SK-N-SH (cell line): ENCODE measurements at regions not wholly inside any gene's neighbourhood (a gene's known extent, or its start where the extent isn't known, plus 50 kb on each side); places are given as distances from the start of the nearest gene placed in this dataset.

ENCODE experiments used
- CTCF ChIA-PET: fragments of 300-600, 350-600 bp; formaldehyde crosslinking; extraction: SDS; loops from one replicate; lab custom pipeline; 2021; lab: Yijun Ruan, JAX
- POLR2A ChIA-PET: fragments of 350-600 bp; sonication (Branson Sonifier 250); formaldehyde crosslinking; extraction: SDS; loops from one replicate; lab custom pipeline; 2020; ENCODE audit warnings: antibody characterized with exemption, inconsistent platforms; lab: Yijun Ruan, JAX
- DNase-seq: peaks from one replicate; pipeline ENCODE4 v3.0.0; 2012
- H2AFZ ChIP-seq: fragments of 200-600 bp; sonication (generic); 2 replicates; pipeline ENCODE4 v1.8.1; 2016; ENCODE audit warnings: antibody characterized with exemption, mild to moderate bottlenecking, low read depth
- H3F3A ChIP-seq: fragments of 200-600 bp; sonication (generic); replicated peaks from 2 replicates; pipeline ENCODE3; 2016; ENCODE audit warnings: antibody characterized with exemption, mild to moderate bottlenecking; ENCODE audit not compliant: insufficient read depth
- H3K27ac ChIP-seq, 2 experiments: fragments of 200-500 bp in 1 of 2; fragments of 200-600 bp in 1 of 2; sonication (Bioruptor generic) in 1 of 2; sonication (generic), shearing (Covaris generic) in 1 of 2; 2 replicates each; pipeline versions ENCODE4 v1.5.1 to v1.6.1; 2014 to 2016; ENCODE audit warnings: low read depth in 2 of 2, inconsistent platforms in 1 of 2, low read length in 1 of 2, mild to moderate bottlenecking in 1 of 2, mixed read lengths in 1 of 2
- H3K27me3 ChIP-seq: fragments of 200-600 bp; sonication (generic), shearing (Covaris generic); 2 replicates; pipeline ENCODE4 v1.6.1; 2016; ENCODE audit warnings: mixed run types; ENCODE audit not compliant: insufficient read depth
- H3K36me3 ChIP-seq, 2 experiments: fragments of 200-500 bp in 1 of 2; fragments of 200-600 bp in 1 of 2; sonication (Bioruptor generic) in 1 of 2; sonication (generic) in 1 of 2; replicated peaks in 1 of 2; 2 replicates each; pipeline versions ENCODE3 to v1.5.1; 2014 to 2016; ENCODE audit warnings: low read length in 1 of 2, mild to moderate bottlenecking in 1 of 2; ENCODE audit not compliant: insufficient read depth in 2 of 2, control insufficient read depth in 1 of 2
- H3K4me1 ChIP-seq, 2 experiments: fragments of 200-500 bp in 1 of 2; fragments of 200-600 bp in 1 of 2; sonication (Bioruptor generic) in 1 of 2; sonication (generic), shearing (Covaris generic) in 1 of 2; 2 replicates each; pipeline versions ENCODE4 v1.5.1 to v1.6.1; 2014 to 2016; ENCODE audit warnings: low read depth in 1 of 2, low read length in 1 of 2, mixed run types in 1 of 2; ENCODE audit not compliant: insufficient read depth in 2 of 2, control insufficient read depth in 1 of 2
- H3K4me2 ChIP-seq: fragments of 200-600 bp; sonication (generic), shearing (Covaris generic); 2 replicates; pipeline ENCODE4 v1.6.1; 2017; ENCODE audit warnings: mixed run types
- H3K4me3 ChIP-seq, 2 experiments: fragments of 200-500 bp in 1 of 2; fragments of 200-600 bp in 1 of 2; sonication (Bioruptor generic) in 1 of 2; sonication (generic), shearing (Covaris generic) in 1 of 2; 2 replicates each; pipeline versions ENCODE4 v1.5.1 to v1.8.1; 2014 to 2016; ENCODE audit warnings: low read depth in 2 of 2, inconsistent platforms in 1 of 2, low read length in 1 of 2, mild to moderate bottlenecking in 1 of 2, mixed read lengths in 1 of 2, moderate library complexity in 1 of 2
- H3K79me2 ChIP-seq: fragments of 200-600 bp; sonication (generic); 2 replicates; pipeline ENCODE4 v1.8.1; 2017; ENCODE audit warnings: mild to moderate bottlenecking; ENCODE audit not compliant: insufficient read depth
- H3K9ac ChIP-seq: fragments of 200-600 bp; sonication (generic); 2 replicates; pipeline ENCODE4 v1.6.1; 2017; ENCODE audit warnings: mixed run types
- H3K9me2 ChIP-seq: fragments of 200-600 bp; sonication (generic); 2 replicates; pipeline ENCODE4 v1.6.1; 2017; ENCODE audit warnings: mixed run types
- H3K9me3 ChIP-seq: fragments of 200-600 bp; sonication (generic); 2 replicates; pipeline ENCODE4 v1.6.1; 2017; ENCODE audit warnings: mixed run types, mild to moderate bottlenecking, moderate library complexity
- H4K20me1 ChIP-seq: fragments of 200-600 bp; sonication (generic); 2 replicates; pipeline ENCODE4 v1.6.1; 2017; ENCODE audit warnings: mild to moderate bottlenecking, mixed run types; ENCODE audit not compliant: insufficient read depth
- CHD2 ChIP-seq: fragments of 150-350 bp; IDR thresholded peaks from 2 replicates; pipeline ENCODE4 v1.6.1; 2018; ENCODE audit warnings: low read length; ENCODE audit not compliant: partially characterized antibody
- CTCF ChIP-seq: fragments of 200-600 bp; sonication (generic); IDR thresholded peaks from 2 replicates; pipeline ENCODE4 v1.6.1; 2017; ENCODE audit warnings: antibody characterized with exemption, mild to moderate bottlenecking, moderate library complexity
- EP300 ChIP-seq, 2 experiments: IDR thresholded peaks; 2 replicates each; pipeline versions ENCODE4 v1.4.0 to v1.6.1; 2012; ENCODE audit warnings: borderline replicate concordance in 1 of 2, low read depth in 1 of 2, low read length in 1 of 2
- EZH2phosphoT487 ChIP-seq: fragments of 200-600 bp; sonication (generic); IDR thresholded peaks from 2 replicates; pipeline ENCODE4 v1.6.1; 2017; ENCODE audit warnings: low read depth, mixed run types, mild to moderate bottlenecking, antibody characterized with exemption, moderate library complexity, borderline replicate concordance
- FOSL2 ChIP-seq: IDR thresholded peaks from 2 replicates; pipeline ENCODE4 v1.4.0; 2012; ENCODE audit warnings: low read depth, mild to moderate bottlenecking, moderate library complexity, borderline replicate concordance
- FOXM1 ChIP-seq: IDR thresholded peaks from 2 replicates; pipeline ENCODE4 v1.4.0; 2012; ENCODE audit warnings: low read depth, mild to moderate bottlenecking
- GABPA ChIP-seq: IDR thresholded peaks from 2 replicates; pipeline ENCODE4 v1.4.0; 2012; ENCODE audit warnings: low read depth, mild to moderate bottlenecking
- GATA2 ChIP-seq: sonication (generic); formaldehyde crosslinking; IDR thresholded peaks from 2 replicates; pipeline ENCODE4 v1.5.0; 2020; ENCODE audit warnings: mild to moderate bottlenecking, missing genetic modification reagents
- IRF3 ChIP-seq: fragments of 150-350 bp; IDR thresholded peaks from 2 replicates; pipeline ENCODE4 v1.6.1; 2016; ENCODE audit warnings: mild to moderate bottlenecking, low read depth, low read length
- JUND ChIP-seq: IDR thresholded peaks from 2 replicates; pipeline ENCODE4 v1.4.0; 2012
- MAX ChIP-seq: IDR thresholded peaks from 2 replicates; pipeline ENCODE4 v1.4.0; 2012; ENCODE audit warnings: low read depth
- NFIC ChIP-seq: IDR thresholded peaks from 2 replicates; pipeline ENCODE4 v1.4.0; 2012; ENCODE audit warnings: borderline replicate concordance
- PBX3 ChIP-seq: IDR thresholded peaks from 2 replicates; pipeline ENCODE4; 2012
- POLR2AphosphoS5 ChIP-seq: IDR thresholded peaks from 2 replicates; pipeline ENCODE4 v1.6.1; 2012; ENCODE audit warnings: low read depth, low read length
- RAD21 ChIP-seq: IDR thresholded peaks from 2 replicates; pipeline ENCODE4 v1.6.1; 2012; ENCODE audit warnings: mild to moderate bottlenecking, low read length
- RCOR1 ChIP-seq: fragments of 150-350 bp; IDR thresholded peaks from 2 replicates; pipeline ENCODE4 v1.6.1; 2017; ENCODE audit warnings: antibody characterized with exemption, low read length
- SIN3A ChIP-seq: IDR thresholded peaks from 2 replicates; pipeline ENCODE4 v1.6.1; 2012; ENCODE audit warnings: low read depth, mild to moderate bottlenecking, low read length, moderate library complexity, borderline replicate concordance
- SMC3 ChIP-seq: IDR thresholded peaks from 2 replicates; pipeline ENCODE4 v1.6.1; 2012; ENCODE audit warnings: low read depth, low read length, improper control_type of control experiment
- TAF1 ChIP-seq: IDR thresholded peaks from 2 replicates; pipeline ENCODE4 v1.6.1; 2012; ENCODE audit warnings: low read depth, mild to moderate bottlenecking, low read length, moderate library complexity, borderline replicate concordance
- TCF12 ChIP-seq: IDR thresholded peaks from 2 replicates; pipeline ENCODE4 v1.4.0; 2012
- YY1 ChIP-seq: IDR thresholded peaks from 2 replicates; pipeline ENCODE4 v1.4.0; 2012; ENCODE audit warnings: low read depth, mild to moderate bottlenecking
- ZBTB33 ChIP-seq: IDR thresholded peaks from 2 replicates; pipeline ENCODE4 v1.4.0; 2012; ENCODE audit warnings: low read depth, borderline replicate concordance
- WGBS: methylation state at CpG from one replicate; pipeline ENCODE4 v1.1.6; 2017; ENCODE audit warnings: low lambda C conversion rate; 5-methylcytosine and 5-hydroxymethylcytosine counted together

GRCh38 chr2:235126768-235127167 is 175.0 kb downstream of the SH3BP4 start:
- no peaks in the 10 kb centered on the region for H4K20me1 ChIP-seq
- no peak overlapping the region for H3K27ac ChIP-seq
- H3F3A ChIP-seq, result no peaks in the 10 kb centered on the region
- no peak overlapping the region for H3K4me2 ChIP-seq
- WGBS, result 78% methylated on average over 3 of the region's 3 CpGs
- H3K36me3 ChIP-seq, result no peaks in the 10 kb centered on the region
- H3K9ac ChIP-seq, result no peak overlapping the region
- DNase-seq, result no peak
- H3K27me3 ChIP-seq, result no peaks in the 10 kb centered on the region
- H3K4me1 ChIP-seq, result no peaks in the 10 kb centered on the region
- no peaks in the 10 kb centered on the region; the same call in 1 of the 2 replicates for H3K9me3 ChIP-seq
- TF ChIP-seq FOSL2 (no peak), EP300 (IDR thresholded peaks at IDR 0.05; ENCODE audit: borderline replicate concordance in 1 of 2, low read depth in 1 of 2, low read length in 1 of 2) (no peak), GATA2 (no peak), CHD2 (no peak), EZH2phosphoT487 (no peak), SIN3A (no peak), RAD21 (no peak), YY1 (no peak), PBX3 (no peak), FOXM1 (no peak), JUND (no peak), RCOR1 (no peak)
- POLR2A ChIA-PET, result no interaction called here
- H3K79me2 ChIP-seq, result no peaks in the 10 kb centered on the region
- H2AFZ ChIP-seq, result no peak overlapping the region
- no peak overlapping the region for H3K4me3 ChIP-seq
- no peaks in the 10 kb centered on the region for H3K9me2 ChIP-seq
- CTCF ChIA-PET, result interaction anchor here (2.0 to 13.4 kb wide), 4 partner anchors 9 to 468 kb away, joined by 5 to 129 read pairs (median 12); no protein-coding TSS in a partner anchor

GRCh38 chr2:235127931-235128330 is 176.1 kb downstream of the SH3BP4 start:
- no peak for DNase-seq
- no peak for TF ChIP-seq JUND
- no peak for TF ChIP-seq SMC3
- TF ChIP-seq IRF3, result no peak
- TF ChIP-seq FOSL2, result no peak
- TF ChIP-seq SIN3A, result no peak
- no peak for TF ChIP-seq ZBTB33
- TF ChIP-seq MAX, result no peak
- TF ChIP-seq CTCF, result no peak
- no peak for TF ChIP-seq TCF12
- TF ChIP-seq GATA2, result no peak
- no peak for TF ChIP-seq NFIC
- TF ChIP-seq TAF1, result no peak
- no peak for TF ChIP-seq FOXM1
- no peak for TF ChIP-seq GABPA
- TF ChIP-seq EP300 (IDR thresholded peaks at IDR 0.05; ENCODE audit: borderline replicate concordance in 1 of 2, low read depth in 1 of 2, low read length in 1 of 2), result no peak
- no peak for TF ChIP-seq RCOR1
- no peak for TF ChIP-seq POLR2AphosphoS5
- H3K4me3 ChIP-seq, result no peak overlapping the region
- no peaks in the 10 kb centered on the region for H3K79me2 ChIP-seq
- H3K9ac ChIP-seq, result no peak overlapping the region
- ChIA-PET CTCF (interaction anchor here (1.7 to 13.4 kb wide), 5 partner anchors 8 to 467 kb away, joined by 5 to 129 read pairs (median 6); no protein-coding TSS in a partner anchor), POLR2A (no interaction called here)
- H3K9me2 ChIP-seq, result no peaks in the 10 kb centered on the region
- H3K27me3 ChIP-seq, result no peaks in the 10 kb centered on the region; the same call in 1 of the 2 replicates
- H3F3A ChIP-seq, result no peaks in the 10 kb centered on the region
- WGBS, result 86% methylated on average over 3 of the region's 3 CpGs
- H3K27ac ChIP-seq, result no peak overlapping the region
- H3K36me3 ChIP-seq, result no peaks in the 10 kb centered on the region
- H4K20me1 ChIP-seq, result no peaks in the 10 kb centered on the region
- H3K4me1 ChIP-seq, result no peaks in the 10 kb centered on the region
- no peak overlapping the region for H2AFZ ChIP-seq
- H3K9me3 ChIP-seq, result no peaks in the 10 kb centered on the region; the same call in 1 of the 2 replicates
- H3K4me2 ChIP-seq, result no peak overlapping the region
